DMS153 treated with DMSO at 0.1 percent for 48 hours (cell line): ENCODE measurements at regions not wholly inside any gene's neighbourhood (a gene's known extent, or its start where the extent isn't known, plus 50 kb on each side); places are given as distances from the start of the nearest gene placed in this dataset.

ENCODE experiments used
- DNase-seq: peaks from one replicate; lab custom pipeline; 2025; ENCODE audit not compliant: unreplicated experiment; lab: John Stamatoyannopoulos, UW

DNA sequence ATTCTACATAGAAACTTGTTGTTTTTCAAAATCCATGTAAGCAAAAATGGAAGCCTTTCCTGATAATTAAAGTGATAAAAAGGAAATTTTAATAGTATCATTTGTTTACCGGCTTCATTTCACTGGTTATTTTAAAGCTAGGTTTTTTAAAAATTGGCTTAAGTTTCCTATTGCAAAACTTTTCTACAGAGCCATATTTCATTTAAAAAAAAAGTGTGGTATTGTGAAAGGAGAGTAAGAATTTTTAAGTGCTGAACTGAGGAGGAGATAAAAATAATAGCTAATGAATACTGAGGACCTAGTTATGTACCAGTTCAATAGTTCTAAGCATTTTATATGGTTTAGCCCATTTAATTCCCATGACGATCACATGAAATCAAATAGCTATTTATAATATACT, 172.2 kb upstream of the COL1A2 start:
- DNase-seq = no peak

DNA sequence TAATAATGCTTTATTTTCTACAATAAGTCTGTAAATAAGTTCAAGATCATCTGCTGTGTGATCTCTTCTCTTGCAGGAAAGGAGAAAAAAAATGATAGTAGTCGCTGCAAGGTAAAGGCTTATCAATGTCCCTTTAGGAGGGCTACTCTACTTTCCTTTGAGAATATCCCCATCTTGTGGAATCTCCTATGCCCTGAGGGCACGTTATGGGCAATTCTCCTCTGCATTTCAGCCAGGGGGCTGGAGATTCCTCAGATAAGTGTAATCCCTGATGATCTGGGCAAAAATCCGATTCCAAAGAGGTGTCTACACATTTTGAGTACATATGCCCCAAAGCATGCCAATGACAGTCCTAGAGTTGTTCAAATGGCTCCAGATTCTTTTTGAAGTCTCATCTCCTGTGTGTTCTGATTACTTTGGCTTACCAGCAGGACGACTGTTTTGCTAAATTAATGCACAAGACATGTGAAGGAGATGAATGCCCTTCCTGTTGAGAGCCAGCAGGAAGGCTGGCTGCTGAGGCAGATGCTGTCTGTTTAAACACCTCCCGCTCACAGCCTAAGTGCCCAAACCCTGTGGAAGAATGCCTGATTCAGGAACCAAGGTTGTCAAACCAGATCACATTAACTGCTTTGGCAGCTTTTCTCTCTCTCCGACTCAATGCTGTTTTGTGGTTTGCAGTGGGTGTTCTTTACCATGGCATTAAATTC, 171.2 kb upstream of the COL1A2 start:
- peak; percentile 37 for DNase-seq

DNA sequence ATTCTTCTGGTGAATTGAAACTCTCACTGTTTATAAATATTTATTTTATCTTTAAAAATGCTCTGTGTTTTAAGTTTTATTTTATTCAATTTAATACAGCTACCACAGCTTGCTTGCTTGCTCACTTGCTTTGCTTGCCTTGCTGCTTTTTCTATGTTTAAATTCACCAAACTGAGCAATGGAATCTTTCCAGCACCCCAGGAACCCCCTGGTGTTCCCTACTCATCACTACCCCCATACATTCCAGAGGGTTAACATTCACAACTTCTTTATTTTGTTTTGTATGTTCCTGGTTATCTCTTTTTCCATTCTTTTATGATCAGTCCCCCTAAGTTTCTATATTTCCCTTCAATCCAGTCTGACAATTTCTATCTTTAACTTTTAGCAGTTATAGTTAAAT, 166.5 kb upstream of the COL1A2 start:
- no peak for DNase-seq

DNA sequence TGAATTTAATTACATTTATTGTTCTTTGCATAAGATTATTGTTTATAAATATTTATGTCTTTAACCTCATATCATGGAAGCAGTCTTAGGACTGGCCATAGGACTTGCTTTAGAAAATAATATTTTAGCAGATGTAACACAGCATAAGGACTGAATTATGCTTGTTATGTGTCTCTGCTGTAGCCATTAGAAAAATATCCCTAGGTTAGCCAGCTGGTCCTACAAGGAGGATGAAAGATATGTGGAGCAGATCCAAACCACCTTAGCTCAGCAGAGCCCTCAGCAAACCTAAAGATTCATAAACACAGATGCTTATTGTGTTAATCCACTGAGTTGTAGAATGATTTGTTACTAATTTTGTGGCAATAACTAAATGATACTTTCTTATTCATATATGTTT, 166.0 kb upstream of the COL1A2 start:
- no peak for DNase-seq

DNA sequence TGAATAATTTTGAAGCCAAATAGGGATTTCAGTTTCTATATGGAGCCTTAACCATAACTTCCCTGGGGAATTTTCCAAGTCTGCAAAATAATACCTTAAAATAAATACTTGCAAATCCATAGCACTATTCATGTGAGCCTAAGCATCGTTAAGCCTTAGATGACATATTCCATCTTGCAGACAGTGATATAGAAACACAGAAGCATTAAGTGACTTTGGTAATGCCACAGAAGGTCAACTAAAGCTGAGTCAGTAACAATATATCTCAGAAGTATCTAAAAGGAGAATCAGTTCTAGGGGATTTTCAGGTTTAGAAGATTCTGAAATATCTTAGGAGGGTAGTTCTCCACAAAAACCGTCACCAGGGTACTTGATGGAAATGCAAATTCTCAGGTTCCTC, 163.4 kb upstream of the COL1A2 start:
- no peak for DNase-seq

DNA sequence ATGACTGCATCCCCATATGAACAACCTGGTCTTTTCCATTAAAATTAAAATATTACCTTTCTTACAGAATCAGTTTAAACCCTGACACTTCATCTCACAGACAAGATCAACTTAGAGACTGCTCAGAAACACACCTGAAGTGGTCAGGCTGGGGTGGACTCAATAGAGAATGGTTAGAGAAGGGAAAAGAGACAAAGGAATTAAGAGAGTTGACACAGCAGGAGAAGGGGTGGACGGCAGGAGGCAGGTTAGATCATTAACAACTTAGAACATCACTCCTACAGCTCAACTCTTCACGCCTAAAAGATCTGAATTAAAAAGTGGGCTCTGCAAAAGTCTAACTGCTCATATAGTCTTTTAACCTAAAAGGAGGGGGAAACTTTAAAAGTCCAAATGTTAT, 157.7 kb upstream of the COL1A2 start:
- no peak for DNase-seq

DNA sequence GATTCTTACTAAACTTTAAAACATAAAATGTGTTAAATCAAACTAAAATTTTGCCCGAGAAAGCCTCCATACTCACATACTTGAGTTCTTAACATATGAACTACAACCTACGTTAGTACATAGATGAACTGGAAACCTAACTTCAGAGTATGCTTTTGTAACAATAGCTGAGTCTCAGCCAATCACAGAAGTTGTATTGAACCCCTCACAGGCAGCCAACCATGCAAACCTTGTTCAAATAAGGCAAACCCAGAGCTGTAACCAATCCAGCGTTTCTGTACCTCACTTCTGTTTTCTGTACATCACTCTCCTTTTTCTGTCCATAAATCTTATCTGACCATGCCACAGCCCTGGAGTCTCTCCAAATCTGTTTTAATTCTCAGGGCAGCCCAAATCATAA, 157.3 kb upstream of the COL1A2 start:
- DNase-seq = no peak

DNA sequence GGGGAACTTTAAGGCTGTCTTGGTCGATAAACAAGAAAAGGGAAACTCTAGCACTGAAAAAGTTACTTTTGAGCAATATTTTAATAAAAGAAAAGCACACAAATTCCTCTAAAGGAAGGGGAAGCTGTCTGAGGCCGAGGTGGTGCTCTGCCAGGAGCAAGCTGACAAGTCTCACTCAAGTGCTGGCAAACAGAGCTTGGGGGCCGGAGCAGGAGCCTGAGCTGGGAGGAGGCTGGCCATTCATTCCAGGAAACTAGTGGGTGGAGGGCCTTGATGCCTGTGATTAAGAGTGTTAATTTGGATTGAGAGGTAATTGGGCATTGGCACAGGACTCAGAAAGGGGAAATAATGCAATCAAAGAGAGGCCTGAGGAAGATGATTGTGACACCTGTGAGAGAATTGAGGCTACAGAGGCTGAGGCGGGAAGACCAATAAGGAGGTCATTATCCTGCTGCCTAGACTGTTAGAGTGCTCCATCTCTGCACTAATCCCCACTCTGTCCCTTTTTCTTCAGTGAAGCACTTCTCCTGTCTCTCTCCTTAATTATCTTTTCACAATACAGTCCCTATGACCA, 154.9 kb upstream of the COL1A2 start:
- no peak for DNase-seq

DNA sequence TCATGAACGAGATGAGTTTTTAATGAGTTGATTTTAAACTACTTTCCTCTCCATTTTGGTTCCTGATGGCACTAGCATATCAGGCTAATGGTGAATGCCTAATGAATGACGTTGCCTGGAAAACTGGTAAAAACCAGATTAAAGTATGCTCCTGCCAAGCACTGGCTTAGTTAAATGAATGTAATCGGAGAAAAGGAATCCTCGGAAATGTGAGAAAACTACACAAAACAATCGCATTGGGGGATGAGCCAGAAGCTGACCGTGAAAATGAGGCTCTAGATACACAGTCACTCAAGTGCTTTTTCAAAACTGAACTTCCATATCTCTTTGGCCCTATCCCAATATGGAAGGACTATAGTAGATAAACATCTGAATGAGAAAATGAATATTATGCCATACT, 153.8 kb upstream of the COL1A2 start:
- DNase-seq = no peak

DNA sequence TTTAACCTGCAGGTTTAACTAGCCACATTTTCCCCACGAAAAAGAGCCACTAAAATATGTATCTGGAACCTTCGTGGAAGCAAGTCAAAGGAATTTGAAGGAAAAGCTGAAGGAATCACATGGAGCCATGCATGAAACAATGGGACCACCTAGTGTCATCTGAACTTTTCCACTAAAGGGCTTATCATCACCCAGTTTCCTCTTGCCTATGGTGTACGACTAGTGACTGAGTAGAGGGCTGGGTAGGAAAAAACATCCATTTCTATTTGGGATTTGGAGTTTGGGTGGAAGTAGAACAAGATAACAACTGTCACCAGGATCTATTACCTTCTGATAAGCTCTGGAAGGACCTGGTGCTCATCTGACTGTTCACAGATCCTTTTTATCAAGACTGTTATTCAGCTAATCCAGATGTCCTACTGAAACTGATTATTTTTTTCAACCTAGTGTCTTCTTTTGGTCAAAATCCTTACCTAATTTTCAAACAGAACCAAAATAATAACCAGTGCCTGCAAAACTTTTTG, 153.2 kb upstream of the COL1A2 start:
- DNase-seq = no peak

DNA sequence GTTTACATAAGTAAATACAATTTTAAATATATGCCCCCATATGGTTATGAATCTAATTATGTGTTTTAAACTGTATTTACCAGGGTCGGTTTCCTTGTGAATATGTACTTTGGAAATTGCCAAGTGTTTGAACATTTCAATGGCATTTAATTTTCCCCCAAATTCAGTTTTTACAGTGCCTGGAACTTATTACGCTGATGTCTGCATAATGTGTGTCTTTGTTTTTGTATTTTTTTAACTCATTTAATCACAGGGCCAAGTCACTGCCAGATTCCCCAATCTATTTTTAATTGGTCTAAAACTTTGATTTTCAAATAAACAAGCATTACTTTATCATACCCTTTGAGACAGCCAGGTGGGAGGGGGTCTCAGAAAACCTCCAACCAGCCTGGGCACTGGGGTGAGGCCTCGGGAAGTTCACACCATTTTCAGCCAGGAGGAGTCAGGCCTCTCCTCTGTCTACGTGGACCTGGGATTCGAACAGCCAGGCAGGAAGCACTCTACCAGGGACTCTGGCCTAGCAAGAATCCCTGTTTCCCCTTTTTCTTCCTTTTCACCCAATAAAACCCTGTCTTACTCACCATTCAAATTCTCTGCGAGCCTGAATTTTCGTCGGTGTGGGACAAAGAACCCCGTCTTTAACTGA, 151.5 kb upstream of the COL1A2 start:
- DNase-seq = no peak

DNA sequence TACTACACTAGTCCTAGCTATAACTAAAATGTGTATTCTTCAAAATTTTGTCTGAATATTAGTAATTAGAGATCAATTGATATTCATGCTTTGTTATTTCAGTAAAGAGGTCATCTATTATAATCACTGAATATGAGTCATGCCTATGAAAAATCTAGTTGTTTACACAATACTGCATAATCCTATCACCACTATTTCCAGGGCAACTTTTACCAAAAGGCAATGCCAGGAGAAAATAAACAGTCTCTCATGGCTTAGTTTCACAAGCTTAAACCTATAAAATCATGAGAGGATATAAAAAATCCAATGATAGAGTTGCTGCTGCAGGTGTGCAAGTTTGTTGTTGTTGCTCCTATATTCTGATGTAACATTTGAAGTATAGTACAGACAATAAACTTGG, 149.9 kb upstream of the COL1A2 start:
- DNase-seq = no peak

DNA sequence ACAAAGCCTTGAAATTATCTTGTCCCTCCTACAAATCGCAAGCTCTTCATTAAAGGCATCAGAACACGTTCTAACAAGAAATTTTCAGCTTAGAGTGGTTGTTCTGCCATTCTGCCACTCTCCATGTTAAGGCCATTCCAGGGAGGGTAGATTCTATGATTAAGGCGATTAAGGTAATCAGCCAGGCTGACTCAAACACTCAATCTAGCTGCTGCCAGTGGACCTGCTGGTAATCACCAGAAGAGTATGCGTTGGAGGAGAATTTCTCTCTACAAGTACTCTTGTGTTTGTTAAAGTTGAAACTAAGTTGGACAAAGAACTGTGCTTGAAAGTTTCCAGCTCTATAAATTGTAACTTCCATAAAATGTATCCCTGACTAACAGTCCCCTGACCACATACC, 149.2 kb upstream of the COL1A2 start:
- no peak for DNase-seq

DNA sequence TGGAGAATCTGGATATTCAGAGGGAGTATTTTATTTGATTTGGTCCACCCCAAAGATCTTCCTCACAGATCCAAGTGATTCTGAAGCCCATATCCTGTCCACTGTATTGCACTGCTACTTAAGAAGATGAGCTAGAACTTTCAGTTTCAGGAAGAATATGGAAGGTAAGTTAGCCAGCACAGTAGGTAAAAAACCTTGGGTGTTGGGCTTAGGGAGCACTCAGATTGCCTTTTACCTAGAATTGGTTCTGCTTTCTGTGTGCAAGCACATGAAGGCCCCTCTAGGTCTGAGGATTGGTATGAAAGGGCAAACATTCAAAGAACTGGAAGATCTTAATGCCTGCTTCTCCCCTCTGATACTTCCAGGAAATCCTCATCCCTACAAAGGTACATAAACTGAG, 146.7 kb upstream of the COL1A2 start:
- DNase-seq = no peak

DNA sequence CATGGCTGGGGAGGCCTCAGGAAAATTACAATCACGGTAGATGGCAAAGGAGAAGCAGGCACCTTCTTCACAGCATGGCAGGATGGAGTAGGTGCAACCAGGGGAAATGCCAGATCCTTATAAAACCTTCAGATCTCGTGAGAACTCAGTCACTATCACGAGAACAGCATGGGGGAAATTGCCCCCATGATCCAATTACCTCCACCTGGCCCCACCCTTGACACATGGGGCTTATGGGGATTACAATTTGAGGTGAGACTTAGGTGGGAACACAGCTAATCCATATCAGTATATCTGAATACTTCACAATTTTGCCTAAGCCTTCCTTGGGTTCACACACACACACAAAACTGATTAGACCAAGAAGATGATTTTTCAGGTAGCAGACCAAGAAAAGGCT, 145.1 kb upstream of the COL1A2 start:
- no peak for DNase-seq

DNA sequence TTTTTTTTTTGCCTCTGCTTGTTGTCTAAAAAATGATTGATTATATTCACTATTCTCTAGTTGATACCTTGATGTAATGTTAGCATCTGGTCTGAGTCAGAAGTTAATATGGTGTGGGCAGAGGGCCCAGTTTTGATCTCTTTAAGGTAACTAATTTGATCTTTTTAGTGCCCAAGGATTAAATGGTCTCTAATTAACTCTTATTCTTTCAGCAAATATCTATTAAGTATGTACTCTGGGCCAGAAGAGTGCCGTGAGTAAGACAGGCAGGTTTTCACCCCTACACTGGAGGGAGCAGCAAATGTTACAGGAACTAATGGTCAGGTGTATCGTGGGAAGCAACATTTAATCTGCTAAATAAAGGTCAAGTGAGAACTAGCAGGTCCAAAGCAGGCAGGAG, 144.6 kb upstream of the COL1A2 start:
- no peak for DNase-seq

DNA sequence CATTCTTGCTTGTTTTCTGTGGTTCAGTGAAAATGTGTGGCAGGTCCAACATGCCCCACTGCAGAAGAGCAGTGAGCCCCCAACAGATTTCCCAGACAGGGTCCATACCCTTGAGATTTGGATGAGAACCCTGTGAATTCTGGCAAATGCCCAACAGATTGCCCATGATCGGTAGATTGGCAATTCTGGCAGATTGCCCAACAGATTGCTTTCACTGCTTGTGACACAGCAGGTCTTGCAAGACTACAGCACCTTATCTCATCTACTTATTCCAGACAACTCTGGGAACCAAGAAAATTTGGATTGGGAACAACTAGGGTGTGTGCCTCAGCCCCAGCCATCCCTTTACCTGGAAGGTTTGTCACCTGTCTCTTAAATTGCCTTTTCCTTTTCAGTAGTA, 143.7 kb upstream of the COL1A2 start:
- DNase-seq = no peak

DNA sequence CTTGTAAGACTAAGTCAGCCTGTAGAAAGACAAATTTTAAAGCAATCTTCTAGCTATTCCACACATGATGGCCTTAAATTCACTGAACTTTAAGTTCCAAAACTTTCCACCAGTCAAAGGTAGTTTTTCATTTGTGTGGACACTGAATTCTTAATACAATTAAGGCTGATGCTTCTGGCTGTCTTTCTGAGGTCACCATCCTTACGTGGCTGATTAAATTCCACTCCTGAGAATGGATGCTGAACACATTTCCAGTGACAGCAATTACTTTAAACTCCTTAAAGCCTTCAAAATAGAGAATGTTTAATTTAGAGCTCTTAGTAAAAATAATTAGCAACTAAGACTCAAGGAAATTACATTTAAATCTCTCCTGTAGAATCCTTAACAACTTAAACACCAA, 142.6 kb upstream of the COL1A2 start:
- DNase-seq = no peak

DNA sequence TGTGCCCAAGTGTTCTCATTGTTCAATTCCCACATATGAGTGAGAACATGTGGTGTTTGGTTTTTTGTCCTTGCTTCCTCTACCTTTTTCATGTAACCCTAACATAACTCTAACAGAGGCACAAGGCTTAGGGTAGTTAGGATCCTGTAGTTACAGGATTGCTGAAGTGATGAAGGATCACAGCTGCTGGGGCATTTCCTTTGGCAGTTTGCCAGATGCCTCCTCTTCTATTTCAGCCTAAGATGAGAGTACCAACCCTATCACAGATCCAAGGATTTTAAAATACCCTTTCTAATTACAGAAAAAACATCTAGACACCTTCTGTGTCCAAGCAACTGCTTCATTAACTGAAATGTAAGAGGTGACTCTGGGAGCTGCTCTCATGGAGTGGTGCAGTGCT, 141.7 kb upstream of the COL1A2 start:
- DNase-seq = no peak

DNA sequence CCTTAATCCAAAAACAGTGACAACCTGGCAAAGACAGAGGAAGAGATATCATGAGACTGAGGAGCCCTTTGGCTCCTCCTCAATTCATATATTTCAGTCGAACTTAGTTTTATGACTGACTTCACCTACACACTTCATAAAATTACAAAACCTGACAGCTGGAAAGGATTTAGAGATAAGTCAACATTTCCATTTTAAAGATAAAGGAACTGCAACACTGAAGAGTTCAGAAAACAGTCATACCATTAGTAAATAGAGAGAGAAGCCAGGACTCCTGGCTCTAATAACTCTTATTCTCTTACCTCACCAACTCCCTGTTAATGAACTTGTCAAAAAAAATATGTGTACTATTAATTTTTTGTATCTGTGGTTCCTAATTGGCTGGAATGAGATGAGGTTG, 141.0 kb upstream of the COL1A2 start:
- DNase-seq = no peak

DNA sequence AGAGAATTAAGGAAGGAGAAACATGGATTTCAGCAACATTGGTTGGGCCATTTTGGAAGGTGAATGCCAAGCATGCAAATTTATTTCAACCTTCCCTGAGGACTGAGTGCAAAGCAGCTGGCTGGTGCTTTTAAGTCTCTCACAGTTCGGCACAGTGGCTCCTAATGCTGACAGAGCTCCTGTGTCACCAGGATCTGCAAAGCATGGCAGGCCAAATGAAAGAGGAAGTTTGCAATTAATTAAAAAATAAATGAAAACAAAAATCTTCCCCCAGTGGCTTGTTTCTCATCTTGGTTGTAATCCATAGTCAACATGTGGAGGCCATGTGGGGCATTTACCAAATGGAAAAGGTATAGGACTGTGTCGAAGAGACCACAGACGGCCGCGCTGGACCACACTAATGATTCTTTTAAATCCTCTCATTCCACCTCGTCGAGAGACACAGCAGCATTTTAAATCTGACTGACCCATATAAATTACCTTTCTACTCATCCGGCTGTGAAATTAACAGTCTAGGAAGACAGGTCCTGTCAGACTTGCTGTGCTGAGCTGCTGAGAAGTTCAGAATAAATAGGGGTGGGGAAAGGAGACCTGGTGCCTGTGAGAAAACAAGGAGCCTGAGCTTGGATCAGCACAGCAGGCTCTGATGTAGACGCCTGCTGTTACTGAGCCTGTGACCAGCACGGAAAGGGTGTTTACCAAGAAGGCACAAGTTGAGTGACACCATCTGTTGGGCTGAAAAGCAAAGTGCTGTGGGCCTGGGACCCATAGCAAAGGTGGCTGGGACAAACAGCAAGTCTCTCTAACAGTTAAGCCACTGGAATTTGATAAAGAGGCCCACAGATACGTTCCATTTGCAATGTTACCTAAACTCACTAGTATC, 136.0 kb upstream of the COL1A2 start:
- no peak for DNase-seq

DNA sequence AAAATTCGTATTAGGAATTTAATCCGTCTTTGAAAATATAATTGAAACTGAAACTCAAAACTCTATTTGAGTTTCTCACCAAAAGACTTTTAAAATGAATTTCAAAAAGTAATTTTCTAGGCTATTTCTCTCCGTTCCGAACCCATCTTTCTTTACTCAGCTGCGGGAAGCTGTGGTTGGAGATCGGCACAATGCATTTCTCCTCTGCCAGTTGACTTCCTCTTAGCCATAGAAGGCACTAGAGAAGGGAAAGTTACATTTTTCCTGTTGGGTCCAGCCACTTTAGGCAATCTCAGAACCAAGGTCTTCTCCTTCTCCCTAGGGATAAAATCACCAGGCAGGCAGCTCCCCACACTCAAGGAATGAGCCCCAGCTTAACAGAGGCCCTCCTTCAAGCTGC, 133.6 kb upstream of the COL1A2 start:
- DNase-seq = no peak
